ENCODE measurements at regions not wholly inside any gene's neighbourhood (a gene's known extent, or its start where the extent isn't known, plus 50 kb on each side); places are given as distances from the start of the nearest gene placed in this dataset.

DNA sequence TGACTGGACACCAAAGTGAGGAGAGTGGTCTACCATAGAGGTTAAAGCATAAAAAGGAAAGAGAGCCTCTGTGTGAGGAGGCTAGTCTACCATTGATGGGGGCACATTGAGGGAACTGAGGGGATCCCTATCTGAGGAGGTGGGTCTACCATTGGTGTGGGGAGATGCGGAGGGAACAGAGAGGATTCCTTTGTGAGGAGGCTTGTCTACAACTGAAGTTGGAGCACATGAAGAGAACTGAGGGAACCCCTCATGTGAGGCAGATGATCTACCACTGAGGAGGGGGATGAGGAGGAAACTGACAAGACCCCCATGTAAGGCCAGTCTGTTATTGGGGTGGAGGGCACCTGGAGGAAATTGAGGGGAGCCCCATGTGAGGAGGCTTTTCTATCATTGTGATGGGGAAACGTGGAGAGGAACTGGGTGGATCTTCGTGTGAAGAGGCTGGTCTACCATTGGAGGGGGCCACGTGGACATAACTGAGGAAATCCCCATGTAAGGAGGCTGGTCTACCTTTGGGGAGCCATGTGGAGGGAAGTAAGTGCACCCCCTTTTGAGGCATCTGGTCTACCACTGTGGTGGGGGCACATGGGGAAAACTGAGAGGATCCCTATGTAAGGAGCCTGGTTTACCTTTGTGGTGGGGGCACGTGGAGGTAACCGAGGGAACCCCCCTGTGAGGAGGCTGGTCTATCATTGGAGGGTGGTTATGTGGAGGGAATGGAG is 160.1 kb downstream of the FBLN2 start:
- ATAC-seq (ENCODE audit: poor library complexity) (no peak), DNase-seq (peak in 2 of 14 experiments; percentile 2 to 14)
- peaks cover 50% of the 10 kb centered on the region for H3K9me3 Mint-ChIP-seq
- H3K4me1 ChIP-seq (ENCODE audit: insufficient read depth, low read length), result no peaks in the 10 kb centered on the region
- no peak overlapping the region for H3K27ac Mint-ChIP-seq
- no peaks in the 10 kb centered on the region for H3K9me3 ChIP-seq (ENCODE audit: control insufficient read depth in 1 of 2, insufficient read depth in 1 of 2, low read length in 2 of 2)
- H3K27ac ChIP-seq (ENCODE audit: low read depth in 1 of 2, low read length in 2 of 2), result no peak overlapping the region
- no peak overlapping the region for H3K4me3 Mint-ChIP-seq
- intact Hi-C loops (cut with DNase I, micrococcal nuclease), result no loop called here
- H3K27me3 Mint-ChIP-seq, result peaks cover 61% of the 10 kb centered on the region
- no peaks in the 10 kb centered on the region for H3K27me3 ChIP-seq (ENCODE audit: control insufficient read depth in 1 of 2, insufficient read depth in 2 of 2, low read length in 2 of 2)
- no peaks in the 10 kb centered on the region for H3K36me3 Mint-ChIP-seq (ENCODE audit: low read depth)
- TF ChIP-seq, protein P1, sequence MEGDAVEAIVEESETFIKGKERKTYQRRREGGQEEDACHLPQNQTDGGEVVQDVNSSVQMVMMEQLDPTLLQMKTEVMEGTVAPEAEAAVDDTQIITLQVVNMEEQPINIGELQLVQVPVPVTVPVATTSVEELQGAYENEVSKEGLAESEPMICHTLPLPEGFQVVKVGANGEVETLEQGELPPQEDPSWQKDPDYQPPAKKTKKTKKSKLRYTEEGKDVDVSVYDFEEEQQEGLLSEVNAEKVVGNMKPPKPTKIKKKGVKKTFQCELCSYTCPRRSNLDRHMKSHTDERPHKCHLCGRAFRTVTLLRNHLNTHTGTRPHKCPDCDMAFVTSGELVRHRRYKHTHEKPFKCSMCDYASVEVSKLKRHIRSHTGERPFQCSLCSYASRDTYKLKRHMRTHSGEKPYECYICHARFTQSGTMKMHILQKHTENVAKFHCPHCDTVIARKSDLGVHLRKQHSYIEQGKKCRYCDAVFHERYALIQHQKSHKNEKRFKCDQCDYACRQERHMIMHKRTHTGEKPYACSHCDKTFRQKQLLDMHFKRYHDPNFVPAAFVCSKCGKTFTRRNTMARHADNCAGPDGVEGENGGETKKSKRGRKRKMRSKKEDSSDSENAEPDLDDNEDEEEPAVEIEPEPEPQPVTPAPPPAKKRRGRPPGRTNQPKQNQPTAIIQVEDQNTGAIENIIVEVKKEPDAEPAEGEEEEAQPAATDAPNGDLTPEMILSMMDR (IDR thresholded peaks at IDR 0.05), result no peak
- ChIA-PET POLR2A (no interaction called here), CTCF (no interaction called here)
- no peak overlapping the region for H3K4me3 ChIP-seq (ENCODE audit: low read length)
- H3K36me3 ChIP-seq (ENCODE audit: insufficient read depth, low read length), result no peaks in the 10 kb centered on the region
- no peaks in the 10 kb centered on the region for H3K4me1 Mint-ChIP-seq (ENCODE audit: low read depth)

- H3K36me3 Mint-ChIP-seq (ENCODE audit: low read depth), result no peaks in the 10 kb centered on the region
- no peak overlapping the region for H3K27ac ChIP-seq (ENCODE audit: low read depth in 1 of 2, low read length in 2 of 2)
- DNase-seq (peak in 1 of 14 experiments; percentile 11), ATAC-seq (ENCODE audit: poor library complexity) (no peak)
- H3K9me3 ChIP-seq (ENCODE audit: control insufficient read depth in 1 of 2, insufficient read depth in 1 of 2, low read length in 2 of 2), result no peaks in the 10 kb centered on the region
- H3K4me3 Mint-ChIP-seq, result no peak overlapping the region
- no peak overlapping the region for H3K27ac Mint-ChIP-seq
- intact Hi-C loops (cut with DNase I, micrococcal nuclease), result no loop called here
- TF ChIP-seq, protein P1 (IDR thresholded peaks at IDR 0.05), result no peak
- no peak overlapping the region for H3K4me3 ChIP-seq (ENCODE audit: low read length)
- H3K27me3 Mint-ChIP-seq, result peaks cover 67% of the 10 kb centered on the region
- H3K4me1 ChIP-seq (ENCODE audit: insufficient read depth, low read length), result no peaks in the 10 kb centered on the region
- no peaks in the 10 kb centered on the region for H3K4me1 Mint-ChIP-seq (ENCODE audit: low read depth)
- no peaks in the 10 kb centered on the region for H3K27me3 ChIP-seq (ENCODE audit: control insufficient read depth in 1 of 2, insufficient read depth in 2 of 2, low read length in 2 of 2)
- H3K36me3 ChIP-seq (ENCODE audit: insufficient read depth, low read length), result no peaks in the 10 kb centered on the region
- peaks cover 46% of the 10 kb centered on the region for H3K9me3 Mint-ChIP-seq
- CTCF ChIA-PET, result no interaction called here
- POLR2A ChIA-PET, result no interaction called here
These were observed 159.4 kb downstream of the FBLN2 start for GRCh38 chr3:13708301-13708700.

- ChIA-PET CTCF (no interaction called here), POLR2A (no interaction called here)
- ATAC-seq (ENCODE audit: poor library complexity) (no peak), DNase-seq (peak in 1 of 14 experiments; percentile 11)
- Histone ChIP-seq H3K27ac (ENCODE audit: low read depth in 1 of 2, low read length in 2 of 2) (no peak overlapping the region), H3K36me3 (ENCODE audit: insufficient read depth, low read length) (no peaks in the 10 kb centered on the region), H3K4me1 (ENCODE audit: insufficient read depth, low read length) (no peaks in the 10 kb centered on the region), H3K4me3 (ENCODE audit: low read length) (no peak overlapping the region), H3K9me3 (ENCODE audit: control insufficient read depth in 1 of 2, insufficient read depth in 1 of 2, low read length in 2 of 2) (no peaks in the 10 kb centered on the region), H3K27me3 (ENCODE audit: control insufficient read depth in 1 of 2, insufficient read depth in 2 of 2, low read length in 2 of 2) (no peaks in the 10 kb centered on the region)
- H3K4me1 Mint-ChIP-seq (ENCODE audit: low read depth), result no peaks in the 10 kb centered on the region
- TF ChIP-seq, protein P1 (IDR thresholded peaks at IDR 0.05), result no peak
- no peak overlapping the region for H3K4me3 Mint-ChIP-seq
- intact Hi-C loops (cut with DNase I, micrococcal nuclease), result no loop called here
- H3K9me3 Mint-ChIP-seq, result peaks cover 45% of the 10 kb centered on the region
- H3K36me3 Mint-ChIP-seq (ENCODE audit: low read depth), result no peaks in the 10 kb centered on the region
- H3K27ac Mint-ChIP-seq, result no peak overlapping the region
- peaks cover 72% of the 10 kb centered on the region for H3K27me3 Mint-ChIP-seq
These were observed 158.5 kb downstream of the FBLN2 start for GRCh38 chr3:13707456-13707855.
